HG03439 (cell line): ENCODE measurements at regions not wholly inside any gene's neighbourhood (a gene's known extent, or its start where the extent isn't known, plus 50 kb on each side); places are given as distances from the start of the nearest gene placed in this dataset.
"Not testable (repeated sequence)": the region's sequence is repeated elsewhere in the genome, so short reads cannot be mapped to it uniquely, and the experiment has no call there.

Experiments used
- ATAC-seq: cut with Tn5 transposase; IDR thresholded peaks from one replicate; pipeline ENCODE4 v1.9.1; 2021; ENCODE audit warnings: mild to moderate bottlenecking, moderate library complexity; ENCODE audit not compliant: unreplicated experiment

GRCh38 chr7:45259966-45260646 is 102.5 kb downstream of the RAMP3 start:
- ATAC-seq: no peak

GRCh38 chr7:45267262-45267661 is 109.7 kb downstream of the RAMP3 start:
- ATAC-seq: no peak

GRCh38 chr7:45268013-45268412 is 110.4 kb downstream of the RAMP3 start:
- no peak for ATAC-seq

- no peak for ATAC-seq
These were observed 111.6 kb downstream of the RAMP3 start for GRCh38 chr7:45269192-45269591.

GRCh38 chr7:45278763-45279398 is 121.3 kb downstream of the RAMP3 start:
- no peak for ATAC-seq

GRCh38 chr7:45289611-45290010 is 132.0 kb downstream of the RAMP3 start:
- ATAC-seq: not testable (repeated sequence)

GRCh38 chr7:45290880-45291279 is 133.3 kb downstream of the RAMP3 start:
- ATAC-seq: no peak

GRCh38 chr7:45292481-45292880 is 134.9 kb downstream of the RAMP3 start:
- no peak for ATAC-seq

- ATAC-seq: no peak
These were observed 135.8 kb downstream of the RAMP3 start for GRCh38 chr7:45293295-45293942.

- ATAC-seq: no peak
These were observed 137.0 kb downstream of the RAMP3 start for GRCh38 chr7:45294559-45294958.

- no peak for ATAC-seq
These were observed 137.6 kb downstream of the RAMP3 start for GRCh38 chr7:45295222-45295621.

GRCh38 chr7:45296748-45297147 is 139.2 kb downstream of the RAMP3 start:
- ATAC-seq: no peak

GRCh38 chr7:45306752-45307305 is 149.2 kb downstream of the RAMP3 start:
- ATAC-seq: no peak

GRCh38 chr7:45311597-45311996 is 154.0 kb downstream of the RAMP3 start:
- no peak for ATAC-seq

- not testable (repeated sequence) for ATAC-seq
These were observed 157.9 kb downstream of the RAMP3 start for GRCh38 chr7:45315512-45315911.

- ATAC-seq: no peak
These were observed 167.2 kb downstream of the RAMP3 start for GRCh38 chr7:45324683-45325237.

- no peak for ATAC-seq
These were observed 167.8 kb downstream of the RAMP3 start for GRCh38 chr7:45325378-45325777.

- ATAC-seq: no peak
These were observed 170.9 kb downstream of the RAMP3 start for GRCh38 chr7:45328403-45328981.

GRCh38 chr7:45331563-45331962 is 174.0 kb downstream of the RAMP3 start:
- no peak for ATAC-seq

- not testable (repeated sequence) for ATAC-seq
These were observed 177.4 kb downstream of the RAMP3 start for GRCh38 chr7:45335024-45335423.

- no peak for ATAC-seq
These were observed 184.6 kb downstream of the RAMP3 start for GRCh38 chr7:45342236-45342635.
